Smooth muscle cell of the brain vasculature (primary cell): ENCODE measurements at regions not wholly inside any gene's neighbourhood (a gene's known extent, or its start where the extent isn't known, plus 50 kb on each side); places are given as distances from the start of the nearest gene placed in this dataset.

Experiments
- DNase-seq: peaks from one replicate; pipeline ENCODE4 v3.0.0-alpha.2; 2012; ENCODE audit warnings: low read depth, low spot score

DNA sequence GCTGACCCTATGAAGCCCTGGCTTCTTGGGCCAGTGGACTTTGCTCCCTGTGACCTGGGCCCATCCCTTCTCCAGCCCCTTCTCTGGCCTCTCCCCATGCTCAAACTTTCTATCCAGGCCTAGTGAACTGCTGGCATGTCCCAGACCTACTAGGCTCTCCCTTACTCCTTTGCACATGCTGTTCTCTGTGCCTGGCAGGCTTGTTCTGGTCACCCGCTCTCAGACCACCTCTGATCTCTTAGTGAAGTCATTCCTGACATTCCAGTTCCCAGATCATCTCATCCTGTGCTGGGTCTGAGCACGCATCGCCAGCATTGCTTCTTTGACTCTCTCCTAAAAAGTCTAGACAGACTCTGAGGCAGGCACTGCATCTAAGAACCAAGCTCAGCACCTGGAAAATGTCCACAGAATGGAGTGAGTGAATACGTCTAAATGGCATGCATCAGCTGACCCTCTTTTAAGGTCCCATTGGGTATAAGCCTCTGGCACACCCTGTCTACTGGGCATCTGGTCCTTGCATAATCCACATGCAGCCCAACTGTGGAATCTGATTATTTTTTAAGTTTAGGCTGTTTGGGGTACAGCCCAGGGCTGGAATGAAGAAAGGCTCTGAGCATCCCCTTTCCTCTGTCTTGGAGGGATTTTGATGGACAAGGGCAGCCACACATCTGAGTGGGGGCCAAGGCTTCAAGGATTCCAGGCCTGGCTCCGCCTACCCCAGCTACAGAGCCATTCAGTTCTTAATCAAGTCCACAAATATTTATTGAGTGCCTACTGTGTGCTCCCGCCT lies 130.6 kb upstream of the HAAO start:
- no peak for DNase-seq

- DNase-seq = no peak
Measured at GRCh38 chr2:42922293-42922692, 129.9 kb upstream of the HAAO start.

DNA sequence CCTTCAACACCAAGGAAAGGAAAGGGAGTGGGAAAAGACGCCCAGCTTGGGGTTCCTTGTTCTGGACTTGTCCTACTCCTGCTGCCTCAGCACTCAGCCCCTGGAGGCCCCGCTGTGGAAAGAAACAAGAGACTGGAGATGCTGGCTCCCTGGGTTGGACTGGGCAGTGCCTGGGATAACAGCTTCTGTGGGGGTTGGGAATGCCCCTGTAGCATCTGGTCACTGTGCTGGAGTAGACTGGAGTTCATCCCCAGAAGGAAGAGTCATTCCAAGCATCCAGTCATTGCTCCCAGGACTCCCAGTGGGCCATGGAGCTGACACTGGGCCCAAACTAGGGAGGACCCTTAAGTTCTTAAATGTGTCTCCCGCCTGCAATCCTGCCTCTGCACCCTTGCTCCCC lies 129.3 kb upstream of the HAAO start:
- DNase-seq = no peak

DNA sequence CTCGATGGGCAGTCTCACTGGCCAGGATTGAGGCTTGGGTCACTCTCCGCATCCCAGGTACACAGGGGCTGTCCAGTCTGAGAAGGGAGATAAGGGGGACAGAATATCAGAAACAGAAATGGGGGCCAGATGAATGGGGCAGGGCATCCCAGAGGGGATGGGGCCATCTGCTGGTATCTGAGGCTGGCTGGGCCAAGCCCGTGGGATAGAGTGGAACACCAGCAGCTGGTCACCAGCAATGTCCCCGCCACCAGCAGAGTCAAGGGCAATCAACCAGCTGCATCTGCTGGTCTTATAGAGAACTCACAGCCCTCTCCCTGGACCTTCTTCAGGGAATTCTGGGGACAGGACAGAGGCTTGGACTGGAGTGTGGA lies 128.8 kb upstream of the HAAO start:
- no peak for DNase-seq

- no peak for DNase-seq
Measured at GRCh38 chr2:42920446-42921146, 128.2 kb upstream of the HAAO start.

- no peak for DNase-seq
Measured at GRCh38 chr2:42918671-42919318, 126.4 kb upstream of the HAAO start.

GRCh38 chr2:42918041-42918440 lies 125.7 kb upstream of the HAAO start:
- DNase-seq = no peak

DNA sequence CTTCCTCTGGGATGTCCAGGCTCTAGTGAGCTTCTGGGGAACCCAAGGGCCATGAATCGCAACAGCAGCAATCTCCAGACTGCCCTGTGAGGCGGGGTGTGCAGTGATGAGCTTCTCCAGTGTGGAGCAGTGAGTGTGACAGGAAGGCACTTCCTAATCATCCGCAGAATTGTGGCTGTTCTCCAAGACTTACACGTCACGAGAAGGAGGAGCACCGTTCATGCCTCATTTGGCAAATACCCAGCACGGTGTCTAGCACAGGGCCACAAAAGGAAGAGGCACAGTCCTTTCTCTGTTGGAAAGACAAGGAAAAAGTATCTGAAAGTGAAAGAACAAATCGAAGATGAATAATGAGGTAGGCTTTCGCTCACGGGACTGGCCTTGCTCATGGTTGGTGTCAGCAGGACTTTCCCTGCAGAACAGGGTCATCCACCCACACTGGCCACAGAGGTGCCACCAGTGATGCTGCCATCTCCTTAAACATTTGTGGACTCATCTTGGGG lies 125.1 kb upstream of the HAAO start:
- no peak for DNase-seq

DNA sequence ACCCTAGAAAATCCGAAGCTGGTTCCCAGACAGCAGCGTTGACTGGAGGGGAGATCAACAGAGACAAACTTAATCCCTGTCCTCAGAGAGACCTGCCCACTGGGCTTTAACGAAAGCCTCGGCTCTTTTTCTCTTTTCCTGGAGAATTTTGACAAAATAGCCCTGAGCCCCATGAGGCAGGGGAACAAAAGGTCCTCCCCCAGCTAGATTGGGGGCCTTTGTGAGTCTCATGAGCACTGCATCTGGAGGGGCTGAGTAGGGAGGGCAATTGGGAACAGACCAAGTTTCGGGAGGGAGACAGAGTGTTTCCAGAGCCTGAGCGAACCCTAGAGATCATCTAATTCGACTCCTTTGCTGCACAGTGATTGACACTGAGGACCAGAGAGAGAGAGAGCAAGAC lies 123.9 kb upstream of the HAAO start:
- DNase-seq = no peak

- DNase-seq = no peak
Measured at GRCh38 chr2:42914860-42915259, 122.5 kb upstream of the HAAO start.

GRCh38 chr2:42914314-42914713 lies 121.9 kb upstream of the HAAO start:
- no peak for DNase-seq

DNA sequence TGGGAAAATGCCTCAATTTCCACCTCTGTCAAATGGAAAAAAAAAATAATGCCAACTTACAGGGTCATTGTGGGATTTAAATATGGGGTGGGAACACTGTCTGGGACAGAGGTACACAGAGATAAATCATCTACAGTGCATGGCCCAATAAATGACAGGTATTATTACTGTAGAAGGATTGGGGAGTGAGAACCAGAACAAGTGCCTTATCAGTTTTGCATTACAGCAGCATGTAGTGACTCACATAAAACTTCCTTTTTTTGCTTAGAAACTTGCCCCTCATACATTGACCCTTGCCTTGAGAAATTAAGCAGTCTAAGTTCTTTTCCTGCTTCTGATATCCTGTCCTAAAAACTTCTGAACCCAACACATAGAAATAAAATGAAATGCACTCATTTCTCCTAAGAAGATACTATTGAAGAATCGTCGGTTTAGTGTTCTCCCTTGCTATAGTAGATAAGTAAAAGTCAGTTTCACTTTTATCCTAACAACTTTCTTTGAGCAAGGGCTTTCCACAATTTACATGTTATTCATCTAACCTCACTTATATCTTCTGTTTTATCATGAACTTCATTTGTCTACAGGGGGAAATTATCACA lies 121.0 kb upstream of the HAAO start:
- no peak for DNase-seq

- DNase-seq = no peak
Measured at GRCh38 chr2:42910645-42911405, 118.4 kb upstream of the HAAO start.

DNA sequence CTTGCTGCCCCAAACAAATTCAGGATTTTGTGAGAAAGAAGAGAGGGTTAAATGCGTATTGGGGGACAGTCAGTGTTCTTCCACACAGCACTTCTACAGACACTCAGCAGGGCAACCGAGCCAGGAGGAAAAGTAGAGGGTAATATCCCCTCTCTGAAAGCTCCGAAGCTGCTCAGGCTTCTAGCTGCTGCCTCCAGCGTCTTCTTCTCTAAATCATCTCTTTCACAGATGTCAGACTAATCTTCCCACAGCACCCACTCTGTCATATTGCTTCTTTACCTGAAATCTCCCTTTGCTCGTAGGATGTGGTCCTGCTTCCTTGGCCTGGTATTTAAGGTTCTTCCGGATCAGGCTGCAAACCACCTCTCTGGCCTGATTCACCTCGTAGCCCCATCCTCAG lies 117.6 kb upstream of the HAAO start:
- no peak for DNase-seq

DNA sequence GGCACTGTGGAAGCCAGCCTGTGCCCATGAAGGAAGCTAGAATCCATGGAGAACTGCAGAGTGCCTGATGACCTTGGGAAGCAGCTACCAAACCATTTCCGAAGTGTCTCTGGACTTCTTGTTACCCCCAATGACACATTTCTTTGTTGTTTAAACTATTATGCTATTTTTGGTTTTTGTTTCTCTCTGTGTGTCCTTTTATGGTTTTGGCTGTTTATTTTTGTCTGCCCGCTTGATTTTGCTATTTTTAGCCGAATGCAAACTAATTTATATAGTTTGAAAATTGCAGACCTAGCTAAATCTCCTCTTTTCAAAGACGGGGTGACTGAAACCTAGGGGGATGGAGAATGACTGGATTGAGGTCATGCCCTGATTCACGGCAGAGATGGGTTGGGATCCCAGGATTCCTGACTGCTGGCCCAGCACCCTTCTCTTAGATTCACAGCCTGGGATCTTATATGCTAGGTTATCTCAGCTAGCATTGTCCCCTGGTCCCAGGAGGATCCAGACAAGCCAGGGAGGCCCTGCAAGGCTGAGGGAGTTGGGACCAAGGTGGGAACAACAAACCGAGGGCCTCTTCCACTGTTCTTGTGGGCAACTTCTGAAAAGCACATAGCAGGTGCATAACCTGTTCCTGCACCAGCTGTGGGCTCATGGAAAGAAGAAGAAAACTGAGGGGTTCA lies 116.3 kb upstream of the HAAO start:
- no peak for DNase-seq

GRCh38 chr2:42907835-42908234 lies 115.5 kb upstream of the HAAO start:
- no peak for DNase-seq

DNA sequence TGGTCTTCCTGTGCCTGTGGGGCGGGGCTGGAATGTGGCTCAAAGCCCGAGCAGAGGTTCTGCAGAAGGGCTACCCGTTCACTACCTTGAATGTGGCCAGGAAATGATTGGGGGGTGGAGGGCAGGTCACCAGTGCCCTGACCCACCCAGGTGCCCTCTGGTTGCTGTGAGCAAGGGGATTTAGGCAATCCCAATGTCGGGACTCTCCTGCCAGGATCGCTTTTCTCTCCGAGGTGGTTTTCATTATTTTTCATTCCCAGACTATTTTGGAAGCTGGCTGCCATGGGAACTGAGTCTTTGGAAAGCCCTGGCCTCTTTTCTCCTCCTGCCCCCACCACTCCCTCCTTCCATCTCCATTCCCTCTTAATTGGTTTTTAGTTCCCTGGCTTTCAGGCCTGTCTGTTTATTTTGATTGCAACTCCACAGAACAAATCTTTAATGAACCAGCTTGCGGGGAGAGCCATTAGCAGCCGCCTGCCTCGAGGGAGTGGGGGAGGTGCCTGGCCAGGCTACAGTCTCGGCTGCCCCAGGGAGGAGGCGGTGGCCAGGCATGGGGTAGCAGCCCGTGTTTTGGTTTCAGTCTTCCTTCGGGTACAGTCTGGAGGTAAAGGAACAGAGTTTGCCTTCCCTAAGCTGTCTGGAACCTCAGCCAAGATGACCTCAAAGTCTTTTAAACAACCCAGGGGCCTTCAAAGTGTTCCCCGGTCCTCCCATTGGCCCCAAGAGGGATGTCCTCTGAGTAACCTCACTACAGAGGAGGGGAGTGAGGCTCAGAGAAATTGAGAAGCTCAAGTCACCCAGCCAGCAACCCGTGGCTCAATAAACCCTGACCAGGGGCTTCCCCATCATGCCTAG lies 114.4 kb upstream of the HAAO start:
- DNase-seq = no peak

DNA sequence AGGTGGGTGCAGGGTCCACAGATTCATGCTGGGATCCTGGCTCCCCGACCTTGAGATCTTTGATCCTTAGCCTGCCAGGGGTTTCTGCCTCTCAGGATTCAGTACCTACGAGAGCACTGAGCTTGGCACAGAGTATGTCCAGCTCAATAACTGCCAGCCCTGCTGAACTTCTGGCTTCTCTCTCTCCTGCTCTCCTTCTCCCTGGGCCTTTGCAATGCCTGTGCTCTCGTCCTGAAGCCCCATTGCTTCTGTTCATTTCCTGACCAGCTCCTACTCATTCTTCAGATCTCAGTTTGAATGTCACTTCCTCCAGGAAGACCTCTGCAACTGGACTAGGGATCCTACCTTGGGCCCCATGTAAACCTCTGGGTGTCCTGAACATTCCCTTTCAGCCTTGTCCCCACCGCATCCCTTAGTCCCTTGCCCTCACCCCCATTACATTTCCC lies 113.8 kb upstream of the HAAO start:
- DNase-seq = no peak

GRCh38 chr2:42905341-42906110 lies 113.1 kb upstream of the HAAO start:
- DNase-seq = no peak
